ENCODE measurements at regions not wholly inside any gene's neighbourhood (a gene's known extent, or its start where the extent isn't known, plus 50 kb on each side); places are given as distances from the start of the nearest gene placed in this dataset.
"Not testable (repeated sequence)": the region's sequence is repeated elsewhere in the genome, so short reads cannot be mapped to it uniquely, and the experiment has no call there.

- no peak for FAIRE-seq
- H3K79me2 ChIP-seq (ENCODE audit: insufficient read depth, low read length), result no peaks in the 10 kb centered on the region
Measured at GRCh38 chr3:4251412-4251811, 51.8 kb upstream of the SETMAR start.

GRCh38 chr3:4253072-4253832 is 49.9 kb upstream of the SETMAR start:
- H3K9me3 Mint-ChIP-seq (ENCODE audit: unreplicated experiment); H3K27ac Mint-ChIP-seq (ENCODE audit: unreplicated experiment); H2AFZ ChIP-seq (ENCODE audit: low read depth, low read length); H3K4me3 Mint-ChIP-seq (ENCODE audit: unreplicated experiment); H3K27ac ChIP-seq (ENCODE audit: low read depth, low read length); H3K4me3 ChIP-seq (ENCODE audit: insufficient read depth, low read depth, low read length); H3K4me1 Mint-ChIP-seq (ENCODE audit: low read depth, unreplicated experiment); FAIRE-seq; H3K79me2 ChIP-seq (ENCODE audit: insufficient read depth, low read length); H3K9ac ChIP-seq (ENCODE audit: low read length); H3K27me3 ChIP-seq (ENCODE audit: insufficient read depth, low read length); H3K9me3 ChIP-seq (ENCODE audit: insufficient read depth, low read depth, low read length); DNase-seq (ENCODE audit: low read depth); H3K4me2 ChIP-seq (ENCODE audit: low read length); H3K36me3 Mint-ChIP-seq (ENCODE audit: low read depth, unreplicated experiment); H4K20me1 ChIP-seq (ENCODE audit: insufficient read depth, low read length); H3K36me3 ChIP-seq (ENCODE audit: insufficient read depth, low read length); H3K4me1 ChIP-seq (ENCODE audit: insufficient read depth, low read length); H3K27me3 Mint-ChIP-seq (ENCODE audit: low read depth, unreplicated experiment): not testable (repeated sequence)

More at GRCh38 chr3:4251412-4251811, 51.8 kb upstream of the SETMAR start:
- H3K4me2 ChIP-seq (ENCODE audit: low read length), result no peak overlapping the region
- Mint-ChIP-seq H3K27me3 (ENCODE audit: low read depth, unreplicated experiment) (no peaks in the 10 kb centered on the region), H3K4me1 (ENCODE audit: low read depth, unreplicated experiment) (no peaks in the 10 kb centered on the region), H3K4me3 (ENCODE audit: unreplicated experiment) (no peak overlapping the region), H3K9me3 (ENCODE audit: unreplicated experiment) (peaks cover 5% of the 10 kb centered on the region), H3K36me3 (ENCODE audit: low read depth, unreplicated experiment) (no peaks in the 10 kb centered on the region), H3K27ac (ENCODE audit: unreplicated experiment) (no peak overlapping the region)
- no peaks in the 10 kb centered on the region for H4K20me1 ChIP-seq (ENCODE audit: insufficient read depth, low read length)
- H3K27me3 ChIP-seq (ENCODE audit: insufficient read depth, low read length), result no peaks in the 10 kb centered on the region
- H3K27ac ChIP-seq (ENCODE audit: low read depth, low read length), result no peak overlapping the region
- H3K4me1 ChIP-seq (ENCODE audit: insufficient read depth, low read length), result no peaks in the 10 kb centered on the region
- no peaks in the 10 kb centered on the region for H3K36me3 ChIP-seq (ENCODE audit: insufficient read depth, low read length)
- no peak overlapping the region for H3K9ac ChIP-seq (ENCODE audit: low read length)
- TF ChIP-seq EZH2 (IDR thresholded peaks at IDR 0.05; ENCODE audit: insufficient read depth, low read length) (no peak), CTCF (IDR thresholded peaks at IDR 0.05; ENCODE audit: insufficient read depth, low read depth, low read length) (no peak)
- no peak overlapping the region for H2AFZ ChIP-seq (ENCODE audit: low read depth, low read length)
- no peak overlapping the region for H3K4me3 ChIP-seq (ENCODE audit: insufficient read depth, low read depth, low read length)
- H3K9me3 ChIP-seq (ENCODE audit: insufficient read depth, low read depth, low read length), result peaks cover 5% of the 10 kb centered on the region
- no peak for DNase-seq (ENCODE audit: low read depth)

All from astrocyte (in vitro differentiated cells and primary cell).